IMR-90 (cell line): ENCODE measurements at regions not wholly inside any gene's neighbourhood (a gene's known extent, or its start where the extent isn't known, plus 50 kb on each side); places are given as distances from the start of the nearest gene placed in this dataset.

Experiments
- ATAC-seq: fragments of 200-7000 bp; cut with Tn5 transposase; 2 replicates; pipeline ENCODE4 v1.9.1; 2020; ENCODE audit warnings: low read depth, mild to moderate bottlenecking, moderate library complexity
- BruUV-seq: library from RNA; stranded (reverse); fragments of 400-500 nt; replicated peaks from 2 replicates; lab custom pipeline; 2021; lab: Mats Ljungman, UMichigan
- CTCF ChIA-PET: fragments of 300-600 bp; formaldehyde crosslinking; extraction: SDS; loops from one replicate; lab custom pipeline; 2021; ENCODE audit warnings: antibody characterized with exemption; lab: Yijun Ruan, JAX
- POLR2A ChIA-PET: fragments of 300-600 bp; sonication (Branson Sonifier 250); formaldehyde crosslinking; loops from one replicate; lab custom pipeline; 2022; ENCODE audit warnings: antibody characterized with exemption; ENCODE audit not compliant: unreplicated experiment; lab: Charles Lee
- DNase-seq: peaks from one replicate; pipeline ENCODE4 v3.0.0; 2013
- H2AFZ ChIP-seq: replicated peaks from 2 replicates; pipeline ENCODE3; 2013; ENCODE audit warnings: low read length, mild to moderate bottlenecking; ENCODE audit not compliant: poor library complexity
- H2AK5ac ChIP-seq: 2 replicates; pipeline ENCODE4 v1.6.1; 2013; ENCODE audit warnings: low read depth, low read length, inconsistent platforms
- H2AK9ac ChIP-seq: replicated peaks from 2 replicates; pipeline ENCODE3; 2013; ENCODE audit warnings: mild to moderate bottlenecking, low read depth, low read length, moderate library complexity; ENCODE audit not compliant: poor library complexity
- H2BK120ac ChIP-seq: 2 replicates; pipeline ENCODE4 v1.6.1; 2013; ENCODE audit warnings: low read depth, low read length, inconsistent platforms
- H2BK15ac ChIP-seq: 3 replicates; pipeline ENCODE4 v1.6.1; 2013; ENCODE audit warnings: low read depth, low read length, inconsistent platforms
- H2BK20ac ChIP-seq: 2 replicates; pipeline ENCODE4 v1.6.1; 2013; ENCODE audit warnings: low read depth, mild to moderate bottlenecking, inconsistent platforms, low read length, moderate library complexity
- H2BK5ac ChIP-seq: 2 replicates; pipeline ENCODE4 v1.6.1; 2013; ENCODE audit warnings: mild to moderate bottlenecking, low read depth, low read length, inconsistent platforms; ENCODE audit not compliant: poor library complexity, severe bottlenecking
- H3K14ac ChIP-seq: replicated peaks from 2 replicates; pipeline ENCODE4 v1.6.1; 2013; ENCODE audit warnings: low read depth, low read length, inconsistent platforms
- H3K18ac ChIP-seq: 2 replicates; pipeline ENCODE4 v1.6.1; 2013; ENCODE audit warnings: low read depth, low read length, control low read depth
- H3K23ac ChIP-seq: 2 replicates; pipeline ENCODE4 v1.6.1; 2013; ENCODE audit warnings: low read depth, low read length, inconsistent platforms
- H3K27ac ChIP-seq: 2 replicates; pipeline ENCODE4 v1.5.1; 2013; ENCODE audit warnings: mild to moderate bottlenecking, control low read depth, low read length; ENCODE audit not compliant: insufficient read depth
- H3K27me3 ChIP-seq: 2 replicates; pipeline ENCODE4 v1.6.1; 2013; ENCODE audit warnings: low read length; ENCODE audit not compliant: control insufficient read depth, insufficient read depth
- H3K36me3 ChIP-seq: 2 replicates; pipeline ENCODE4 v1.6.1; 2013; ENCODE audit warnings: low read length, mixed read lengths; ENCODE audit not compliant: control insufficient read depth, insufficient read depth
- H3K4ac ChIP-seq: 2 replicates; pipeline ENCODE4 v1.6.1; 2013; ENCODE audit warnings: low read depth, low read length, inconsistent platforms
- H3K4me1 ChIP-seq: 2 replicates; pipeline ENCODE4 v1.6.1; 2013; ENCODE audit warnings: low read length, mixed read lengths; ENCODE audit not compliant: control insufficient read depth, insufficient read depth
- H3K4me2 ChIP-seq: 2 replicates; pipeline ENCODE4 v1.6.1; 2013; ENCODE audit warnings: low read depth, mild to moderate bottlenecking, control low read depth, low read length, moderate library complexity
- H3K4me3 ChIP-seq: 2 replicates; pipeline ENCODE4 v1.5.1; 2013; ENCODE audit warnings: low read depth, mild to moderate bottlenecking, control low read depth, low read length, moderate library complexity; ENCODE audit not compliant: insufficient read depth
- H3K56ac ChIP-seq: 2 replicates; pipeline ENCODE4 v1.6.1; 2013; ENCODE audit warnings: low read length, inconsistent platforms; ENCODE audit not compliant: insufficient read depth; ENCODE audit errors: extremely low read depth
- H3K79me1 ChIP-seq, 2 experiments: 2 replicates each; pipeline ENCODE4 v1.6.1; 2013; ENCODE audit warnings: low read length in 2 of 2, inconsistent platforms in 1 of 2, low read depth in 1 of 2
- H3K9ac ChIP-seq: 2 replicates; pipeline ENCODE4 v1.6.1; 2013; ENCODE audit warnings: low read depth, low read length, control low read depth
- H3K9me1 ChIP-seq: 2 replicates; pipeline ENCODE4 v1.6.1; 2013; ENCODE audit warnings: low read length, inconsistent platforms; ENCODE audit not compliant: insufficient read depth
- H3K9me3 ChIP-seq: 2 replicates; pipeline ENCODE4 v1.6.1; 2013; ENCODE audit warnings: low read length; ENCODE audit not compliant: control insufficient read depth, insufficient read depth
- H4K20me1 ChIP-seq: 2 replicates; pipeline ENCODE4 v1.6.1; 2013; ENCODE audit warnings: low read length, inconsistent platforms; ENCODE audit not compliant: insufficient read depth
- H4K5ac ChIP-seq: 2 replicates; pipeline ENCODE4 v1.6.1; 2013; ENCODE audit warnings: mild to moderate bottlenecking, low read depth, low read length, control low read depth
- H4K8ac ChIP-seq, 2 experiments: 2 replicates each; pipeline ENCODE4 v1.6.1; 2013; ENCODE audit warnings: low read depth in 2 of 2, low read length in 2 of 2, control low read depth in 1 of 2, inconsistent platforms in 1 of 2
- H4K91ac ChIP-seq: 2 replicates; pipeline ENCODE4 v1.6.1; 2013; ENCODE audit warnings: low read depth, low read length, inconsistent platforms; ENCODE audit not compliant: insufficient read depth
- BHLHE40 ChIP-seq: fragments of 150-350 bp; IDR thresholded peaks from 2 replicates; pipeline ENCODE4 v1.6.1; 2016; ENCODE audit warnings: mild to moderate bottlenecking, low read depth, low read length
- CEBPB ChIP-seq: IDR thresholded peaks from 2 replicates; pipeline ENCODE4 v1.6.1; 2012; ENCODE audit warnings: low read depth, low read length, improper control_type of control experiment
- CHD1 ChIP-seq: IDR thresholded peaks from 2 replicates; pipeline ENCODE4 v1.6.1; 2012; ENCODE audit warnings: low read depth, low read length, improper control_type of control experiment
- FOS ChIP-seq: fragments of 150-350 bp; IDR thresholded peaks from 2 replicates; pipeline ENCODE4 v1.6.1; 2016; ENCODE audit warnings: low read depth, low read length
- MAFK ChIP-seq: IDR thresholded peaks from 2 replicates; pipeline ENCODE4 v1.6.1; 2012; ENCODE audit warnings: low read depth, low read length, improper control_type of control experiment
- MAZ ChIP-seq: IDR thresholded peaks from 2 replicates; pipeline ENCODE4 v1.6.1; 2012; ENCODE audit warnings: low read depth, mild to moderate bottlenecking, low read length, improper control_type of control experiment, moderate library complexity, borderline replicate concordance
- MXI1 ChIP-seq: IDR thresholded peaks from 2 replicates; pipeline ENCODE4 v1.6.1; 2012; ENCODE audit warnings: low read depth, mild to moderate bottlenecking, low read length, moderate library complexity, borderline replicate concordance
- NFE2L2 ChIP-seq: fragments of 150-350 bp; IDR thresholded peaks from 2 replicates; pipeline ENCODE4 v1.6.1; 2016; ENCODE audit warnings: low read depth, mild to moderate bottlenecking, low read length
- POLR2A ChIP-seq: IDR thresholded peaks from 2 replicates; pipeline ENCODE4 v1.6.1; 2012; ENCODE audit warnings: mild to moderate bottlenecking, low read depth, low read length
- RAD21 ChIP-seq: IDR thresholded peaks from 2 replicates; pipeline ENCODE4 v1.6.1; 2012; ENCODE audit warnings: low read length, improper control_type of control experiment
- RCOR1 ChIP-seq: IDR thresholded peaks from 2 replicates; pipeline ENCODE4 v1.6.1; 2012; ENCODE audit warnings: mild to moderate bottlenecking, low read length, improper control_type of control experiment; ENCODE audit not compliant: insufficient replicate concordance
- RFX5 ChIP-seq: IDR thresholded peaks from 2 replicates; pipeline ENCODE4 v1.8.0; 2012; ENCODE audit warnings: low read depth, mild to moderate bottlenecking, low read length, moderate library complexity
- SMC3 ChIP-seq: fragments of 150-350 bp; IDR thresholded peaks from 2 replicates; pipeline ENCODE4 v1.6.1; 2016; ENCODE audit warnings: low read depth, mild to moderate bottlenecking, antibody characterized with exemption, low read length, moderate library complexity
- WGBS, 2 experiments: methylation state at CpG; one replicate each; pipeline versions ENCODE4 v1.1.5 to v1.1.7; 2013; ENCODE audit warnings: missing lambda C conversion rate in 2 of 2; ENCODE audit not compliant: insufficient read length in 1 of 2; ENCODE audit errors: extremely low coverage in 2 of 2; 5-methylcytosine and 5-hydroxymethylcytosine counted together
- dilution Hi-C: fragments of 300-500 bp; cut with HindIII; formaldehyde crosslinking; loops from one replicate; pipeline ENCODE4 v1.14.3; 2018; ENCODE audit warnings: low sequenced_read_pairs; ENCODE audit not compliant: unreplicated experiment
- in situ Hi-C: fragments of 300-500 bp; cut with MboI; formaldehyde crosslinking; loops from 3 replicates; pipeline ENCODE4 v1.14.3; 2019; ENCODE audit warnings: low sequenced_read_pairs, inconsistent platforms, mixed read lengths
- intact Hi-C: fragments of 100-400 bp; cut with micrococcal nuclease; formaldehyde crosslinking; loops from 2 replicates; pipeline ENCODE4 v1.10.0; 2022
- TF ChIP-seq, protein P1 (sequence below): fragments of 150-350 bp; IDR thresholded peaks from 2 replicates; pipeline ENCODE4 v1.6.1; 2016; ENCODE audit warnings: low read depth, mild to moderate bottlenecking, low read length, moderate library complexity, borderline replicate concordance
- TF ChIP-seq, protein P2 (sequence below): fragments of 150-350 bp; IDR thresholded peaks from 2 replicates; pipeline ENCODE4 v1.6.1; 2017; ENCODE audit warnings: mild to moderate bottlenecking, antibody characterized with exemption, low read length, low read depth
- TF ChIP-seq, protein P3 (sequence below): conservative IDR thresholded peaks from 2 replicates; pipeline ENCODE4 v1.5.1; 2012; ENCODE audit warnings: mild to moderate bottlenecking, low read depth, low read length, improper control_type of control experiment

DNA sequence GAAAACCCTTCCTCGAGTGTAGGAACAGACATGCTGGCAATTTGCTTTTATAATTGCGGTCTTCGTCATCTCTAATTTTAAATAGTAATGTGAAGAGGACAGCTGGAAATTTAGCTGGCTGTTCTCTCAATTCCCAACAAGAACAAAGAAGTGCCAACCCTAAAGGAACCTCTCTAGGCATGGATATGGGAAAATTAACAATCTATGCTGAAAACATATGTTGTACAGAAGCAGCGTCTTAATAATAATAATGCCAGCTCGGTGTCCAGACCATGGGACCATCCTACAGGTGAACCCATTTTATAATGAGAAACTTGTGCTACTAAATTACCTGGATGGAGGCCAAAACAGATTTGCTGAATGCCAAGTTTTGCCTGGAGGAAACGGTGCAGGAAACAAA, 641.4 kb upstream of the MGMT start:
- Histone ChIP-seq H2BK120ac (no peak overlapping the region), H3K4me3 (no peak overlapping the region), H3K4me1 (no peaks in the 10 kb centered on the region), H4K20me1 (no peaks in the 10 kb centered on the region), H3K4ac (no peak overlapping the region), H3K79me1 (no peaks in the 10 kb centered on the region), H3K9ac (no peak overlapping the region), H3K18ac (no peak overlapping the region), H3K9me1 (no peaks in the 10 kb centered on the region), H4K5ac (no peak overlapping the region), H2BK20ac (no peak overlapping the region), H2BK5ac (no peak overlapping the region), H2AK9ac (no peak overlapping the region), H3K27me3 (no peaks in the 10 kb centered on the region), H3K36me3 (no peaks in the 10 kb centered on the region), H4K8ac (no peak overlapping the region), H3K4me2 (no peak overlapping the region), H3K27ac (no peak overlapping the region), H3K14ac (no peak overlapping the region), H3K23ac (no peak overlapping the region), H2BK15ac (no peak overlapping the region), H4K91ac (no peak overlapping the region), H3K9me3 (peaks cover 29% of the 10 kb centered on the region), H2AK5ac (no peak overlapping the region), H3K56ac (no peak overlapping the region), H2AFZ (no peak overlapping the region)
- no CpG with 5 or more reads among the region's 6 CpGs for WGBS, 2 experiments
- in situ Hi-C loops, result no loop called here
- no peak for TF ChIP-seq SMC3
- no peak for TF ChIP-seq MAZ
- TF ChIP-seq, protein P1, sequence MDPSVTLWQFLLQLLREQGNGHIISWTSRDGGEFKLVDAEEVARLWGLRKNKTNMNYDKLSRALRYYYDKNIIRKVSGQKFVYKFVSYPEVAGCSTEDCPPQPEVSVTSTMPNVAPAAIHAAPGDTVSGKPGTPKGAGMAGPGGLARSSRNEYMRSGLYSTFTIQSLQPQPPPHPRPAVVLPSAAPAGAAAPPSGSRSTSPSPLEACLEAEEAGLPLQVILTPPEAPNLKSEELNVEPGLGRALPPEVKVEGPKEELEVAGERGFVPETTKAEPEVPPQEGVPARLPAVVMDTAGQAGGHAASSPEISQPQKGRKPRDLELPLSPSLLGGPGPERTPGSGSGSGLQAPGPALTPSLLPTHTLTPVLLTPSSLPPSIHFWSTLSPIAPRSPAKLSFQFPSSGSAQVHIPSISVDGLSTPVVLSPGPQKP, result no peak
- TF ChIP-seq CEBPB, result no peak
- TF ChIP-seq POLR2A, result no peak
- no peak for TF ChIP-seq MAFK
- TF ChIP-seq RAD21, result no peak
- no peak for TF ChIP-seq CHD1
- TF ChIP-seq, protein P2, sequence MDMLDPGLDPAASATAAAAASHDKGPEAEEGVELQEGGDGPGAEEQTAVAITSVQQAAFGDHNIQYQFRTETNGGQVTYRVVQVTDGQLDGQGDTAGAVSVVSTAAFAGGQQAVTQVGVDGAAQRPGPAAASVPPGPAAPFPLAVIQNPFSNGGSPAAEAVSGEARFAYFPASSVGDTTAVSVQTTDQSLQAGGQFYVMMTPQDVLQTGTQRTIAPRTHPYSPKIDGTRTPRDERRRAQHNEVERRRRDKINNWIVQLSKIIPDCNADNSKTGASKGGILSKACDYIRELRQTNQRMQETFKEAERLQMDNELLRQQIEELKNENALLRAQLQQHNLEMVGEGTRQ, result no peak
- TF ChIP-seq MXI1, result no peak
- TF ChIP-seq RCOR1, result no peak
- TF ChIP-seq NFE2L2, result no peak
- no peak for TF ChIP-seq FOS
- TF ChIP-seq RFX5, result no peak
- TF ChIP-seq, protein P3, sequence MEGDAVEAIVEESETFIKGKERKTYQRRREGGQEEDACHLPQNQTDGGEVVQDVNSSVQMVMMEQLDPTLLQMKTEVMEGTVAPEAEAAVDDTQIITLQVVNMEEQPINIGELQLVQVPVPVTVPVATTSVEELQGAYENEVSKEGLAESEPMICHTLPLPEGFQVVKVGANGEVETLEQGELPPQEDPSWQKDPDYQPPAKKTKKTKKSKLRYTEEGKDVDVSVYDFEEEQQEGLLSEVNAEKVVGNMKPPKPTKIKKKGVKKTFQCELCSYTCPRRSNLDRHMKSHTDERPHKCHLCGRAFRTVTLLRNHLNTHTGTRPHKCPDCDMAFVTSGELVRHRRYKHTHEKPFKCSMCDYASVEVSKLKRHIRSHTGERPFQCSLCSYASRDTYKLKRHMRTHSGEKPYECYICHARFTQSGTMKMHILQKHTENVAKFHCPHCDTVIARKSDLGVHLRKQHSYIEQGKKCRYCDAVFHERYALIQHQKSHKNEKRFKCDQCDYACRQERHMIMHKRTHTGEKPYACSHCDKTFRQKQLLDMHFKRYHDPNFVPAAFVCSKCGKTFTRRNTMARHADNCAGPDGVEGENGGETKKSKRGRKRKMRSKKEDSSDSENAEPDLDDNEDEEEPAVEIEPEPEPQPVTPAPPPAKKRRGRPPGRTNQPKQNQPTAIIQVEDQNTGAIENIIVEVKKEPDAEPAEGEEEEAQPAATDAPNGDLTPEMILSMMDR, result no peak
- TF ChIP-seq BHLHE40, result no peak
- ChIA-PET POLR2A (no interaction called here), CTCF (no interaction called here)
- DNase-seq, result no peak
- no peak for ATAC-seq
- intact Hi-C loops, result no loop called here
- dilution Hi-C loops, result no loop called here
- no TSS peak for BruUV-seq
